H1 (cell line): ENCODE measurements at regions not wholly inside any gene's neighbourhood (a gene's known extent, or its start where the extent isn't known, plus 50 kb on each side); places are given as distances from the start of the nearest gene placed in this dataset.

ENCODE experiments used
- BACH1 ChIP-seq: IDR thresholded peaks from 2 replicates; pipeline ENCODE4 v1.6.1; 2012; ENCODE audit warnings: low read length, improper control_type of control experiment
- CEBPB ChIP-seq: IDR thresholded peaks from 2 replicates; pipeline ENCODE4 v1.6.1; 2012; ENCODE audit warnings: low read depth, low read length
- CHD7 ChIP-seq: fragments of 300-600 bp; sonication (generic); IDR thresholded peaks from 2 replicates; pipeline ENCODE4 v1.7.1; 2012; ENCODE audit warnings: low read length, moderate library complexity, mild to moderate bottlenecking, inconsistent platforms; ENCODE audit not compliant: insufficient replicate concordance
- EP300 ChIP-seq, 2 experiments: IDR thresholded peaks; 1 replicate in 1 of 2; 2 replicates in 1 of 2; pipeline ENCODE4 v1.6.1; 2011 to 2012; ENCODE audit warnings: low read depth in 2 of 2, low read length in 2 of 2, mild to moderate bottlenecking in 2 of 2, borderline replicate concordance in 1 of 2, inconsistent platforms in 1 of 2, moderate library complexity in 1 of 2
- GABPA ChIP-seq: IDR thresholded peaks from 2 replicates; pipeline ENCODE4 v1.6.1; 2011; ENCODE audit warnings: mild to moderate bottlenecking, low read length, moderate library complexity, borderline replicate concordance; ENCODE audit not compliant: insufficient read depth
- KDM5A ChIP-seq: fragments of 200-600 bp; IDR thresholded peaks from 2 replicates; pipeline ENCODE4 v1.7.1; 2012; ENCODE audit warnings: mild to moderate bottlenecking, low read length, inconsistent platforms, mixed read lengths
- MAFK ChIP-seq: IDR thresholded peaks from 2 replicates; pipeline ENCODE4 v1.6.1; 2012; ENCODE audit warnings: low read depth, mild to moderate bottlenecking, improper control_type of control experiment, low read length
- POLR2AphosphoS5 ChIP-seq: IDR thresholded peaks from 2 replicates; pipeline ENCODE4 v1.6.1; 2011; ENCODE audit warnings: low read depth, low read length
- RAD21 ChIP-seq, 2 experiments: IDR thresholded peaks in 1 of 2; conservative IDR thresholded peaks in 1 of 2; 2 replicates each; pipeline ENCODE4 v1.6.1; 2011; ENCODE audit warnings: low read depth in 2 of 2, low read length in 2 of 2, improper control_type of control experiment in 1 of 2, inconsistent platforms in 1 of 2, mild to moderate bottlenecking in 1 of 2, moderate library complexity in 1 of 2
- SAP30 ChIP-seq: fragments of 300-600 bp; sonication (generic); IDR thresholded peaks from 2 replicates; pipeline ENCODE4 v1.7.1; 2012; ENCODE audit warnings: low read length, moderate library complexity, mild to moderate bottlenecking, inconsistent platforms; ENCODE audit not compliant: insufficient read depth, insufficient replicate concordance
- SIN3A ChIP-seq, 2 experiments: IDR thresholded peaks in 1 of 2; conservative IDR thresholded peaks in 1 of 2; 2 replicates each; pipeline ENCODE4 v1.6.1; 2011 to 2012; ENCODE audit warnings: low read length in 2 of 2, improper control_type of control experiment in 1 of 2, low read depth in 1 of 2, mild to moderate bottlenecking in 1 of 2
- TBP ChIP-seq: IDR thresholded peaks from 2 replicates; pipeline ENCODE4 v1.6.1; 2011; ENCODE audit warnings: low read depth, low read length, improper control_type of control experiment

GRCh38 chr12:132379576-132379975 lies 50.2 kb upstream of the GALNT9 start (continued):
- TF ChIP-seq CHD7 (no peak), MAFK (no peak), BACH1 (no peak), SAP30 (no peak), CEBPB (no peak), KDM5A (no peak), GABPA (no peak), POLR2AphosphoS5 (no peak), EP300 (IDR thresholded peaks at IDR 0.05; ENCODE audit: borderline replicate concordance in 1 of 2, low read depth in 2 of 2, low read length in 2 of 2) (no peak), TBP (no peak), RAD21 (IDR thresholded peaks at IDR 0.05 in 1 of 2, conservative IDR thresholded peaks at IDR 0.05 in 1 of 2; ENCODE audit: low read depth in 2 of 2, low read length in 2 of 2) (no peak), SIN3A (conservative IDR thresholded peaks at IDR 0.05 in 1 of 2, IDR thresholded peaks at IDR 0.05 in 1 of 2; ENCODE audit: low read depth in 1 of 2, low read length in 2 of 2) (no peak)
